ENCODE measurements at regions not wholly inside any gene's neighbourhood (a gene's known extent, or its start where the extent isn't known, plus 50 kb on each side); places are given as distances from the start of the nearest gene placed in this dataset.

DNA sequence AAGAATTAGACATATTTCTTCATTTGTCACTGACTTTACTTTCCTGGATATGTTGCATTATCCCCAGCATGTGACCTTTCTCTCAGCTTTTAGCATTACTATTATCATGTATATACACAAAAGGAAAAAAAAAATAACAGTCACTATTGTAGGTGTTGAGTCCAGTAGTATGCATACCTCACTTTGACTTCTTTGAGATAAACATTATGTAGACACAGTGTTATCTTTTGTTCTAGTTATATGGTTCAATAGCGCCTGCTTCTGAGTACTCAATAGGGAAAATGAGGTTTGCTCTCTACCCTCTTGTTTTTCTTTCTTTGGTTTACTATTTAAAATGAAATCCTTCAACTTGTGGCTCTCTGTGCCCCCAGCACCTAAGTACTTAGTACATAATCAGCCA, 409.6 kb upstream of the PKN2 start:
- DNase-seq: no peak

- no peak for DNase-seq
Observed at GRCh38 chr1:88275259-88275862, 408.7 kb upstream of the PKN2 start.

DNA sequence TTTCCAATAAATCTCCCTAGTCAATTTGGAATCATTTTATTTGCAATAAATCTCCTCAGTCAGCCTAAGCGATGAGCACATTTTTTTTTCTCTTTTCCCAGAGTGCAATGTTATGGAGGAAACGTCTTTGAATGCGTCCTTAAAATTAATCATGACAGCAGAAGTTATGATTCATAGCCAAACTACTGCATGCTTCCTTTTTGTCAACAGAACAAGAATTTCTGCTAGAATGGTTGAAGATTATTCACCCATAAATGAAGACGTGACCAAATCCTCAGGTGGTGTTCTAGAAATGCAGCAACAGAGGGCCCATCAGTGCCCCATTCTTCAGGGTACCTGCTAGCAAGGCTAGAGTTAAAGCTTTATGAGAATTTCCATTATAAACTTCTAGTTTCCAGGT, 407.9 kb upstream of the PKN2 start:
- DNase-seq: no peak

DNA sequence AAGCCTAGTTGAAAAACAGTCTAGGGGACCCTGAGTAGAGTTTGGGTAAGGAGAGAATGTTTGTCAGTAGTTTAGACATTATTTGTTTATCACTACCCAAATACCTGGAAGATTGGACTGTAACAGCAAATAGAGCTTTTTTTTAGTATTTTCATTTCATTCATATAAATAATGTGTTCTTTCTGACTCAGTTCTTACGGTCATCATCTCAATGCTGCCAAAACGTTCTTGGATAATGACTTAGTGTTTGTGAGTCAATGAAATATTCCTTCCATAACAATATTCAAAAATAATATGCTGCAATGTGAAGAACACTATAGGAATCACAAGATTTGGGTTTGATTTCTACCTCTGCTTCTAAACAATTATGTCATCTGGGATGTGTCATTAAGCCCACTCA, 400.0 kb upstream of the PKN2 start:
- no peak for DNase-seq

DNA sequence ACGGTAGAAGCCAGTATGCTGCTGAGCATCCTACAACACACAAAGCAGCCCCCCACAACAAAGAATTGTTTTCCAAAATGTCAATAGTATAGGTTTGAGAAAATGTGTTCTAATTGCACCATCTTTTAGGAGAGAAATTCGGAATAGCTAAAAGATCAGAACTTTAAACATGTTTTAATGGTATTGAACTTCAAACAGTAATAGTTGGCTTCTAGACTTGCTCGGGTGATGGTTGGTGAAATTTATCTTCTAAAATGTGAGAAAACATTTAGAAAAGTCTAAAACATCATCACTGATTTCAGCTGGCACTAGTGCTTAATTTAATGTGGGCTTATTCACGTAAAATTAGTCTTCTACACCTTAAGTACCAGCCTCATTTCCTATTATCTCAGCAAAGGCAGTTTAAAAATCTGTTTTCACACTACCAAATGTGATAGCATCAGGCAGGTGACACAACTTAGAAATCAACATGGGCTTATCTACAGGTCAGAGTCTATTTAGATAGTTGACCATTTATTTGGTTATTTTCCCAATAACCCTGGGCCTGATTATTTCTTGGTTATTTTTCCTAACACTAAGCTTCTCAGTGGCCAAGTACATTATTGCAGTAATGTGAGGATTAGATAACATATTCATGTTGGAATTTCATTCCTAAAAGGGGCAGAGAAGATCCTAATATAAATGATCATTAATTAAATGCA, 399.3 kb upstream of the PKN2 start:
- no peak for DNase-seq

GRCh38 chr1:88286716-88287115, 397.4 kb upstream of the PKN2 start:
- no peak for DNase-seq

GRCh38 chr1:88288571-88288970, 395.5 kb upstream of the PKN2 start:
- DNase-seq: no peak

- DNase-seq: no peak
Observed at GRCh38 chr1:88289401-88290102, 394.5 kb upstream of the PKN2 start.

DNA sequence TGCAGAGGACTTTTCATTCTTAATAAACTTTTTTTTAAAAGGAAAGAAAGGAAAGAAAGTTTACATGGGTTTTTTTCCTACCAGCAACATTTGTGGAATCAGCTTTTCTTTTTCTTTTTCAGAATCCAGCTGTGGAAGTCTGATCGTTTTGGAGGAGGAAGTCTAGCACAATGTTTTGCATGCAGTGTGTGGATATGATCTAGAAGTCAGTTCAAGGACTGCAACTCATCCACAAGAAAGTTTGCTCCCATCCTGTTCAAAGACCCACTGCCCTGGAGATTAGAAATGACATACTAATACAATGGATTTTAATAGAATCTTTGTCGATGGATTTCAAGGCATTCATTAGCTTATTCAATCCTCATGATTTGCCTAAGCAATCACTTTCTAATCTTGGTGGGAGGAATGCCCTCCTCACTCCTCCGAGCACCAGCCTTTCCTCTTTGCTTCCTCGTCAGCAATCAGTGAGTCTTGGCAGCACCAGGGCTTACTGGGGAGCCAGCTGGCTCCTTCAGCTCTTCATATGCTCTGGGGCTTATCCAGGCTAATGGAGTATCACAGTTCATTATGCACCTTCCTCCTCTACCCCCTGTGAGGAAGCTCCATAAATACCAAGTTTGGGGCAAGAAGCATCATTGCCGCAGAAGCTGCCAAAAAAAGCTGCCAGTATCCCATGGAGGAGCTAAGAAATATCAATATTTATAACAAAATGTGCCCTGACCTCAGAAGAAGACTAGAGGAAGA, 392.3 kb upstream of the PKN2 start:
- no peak for DNase-seq

- no peak for DNase-seq
Observed at GRCh38 chr1:88293691-88294190, 390.3 kb upstream of the PKN2 start.

DNA sequence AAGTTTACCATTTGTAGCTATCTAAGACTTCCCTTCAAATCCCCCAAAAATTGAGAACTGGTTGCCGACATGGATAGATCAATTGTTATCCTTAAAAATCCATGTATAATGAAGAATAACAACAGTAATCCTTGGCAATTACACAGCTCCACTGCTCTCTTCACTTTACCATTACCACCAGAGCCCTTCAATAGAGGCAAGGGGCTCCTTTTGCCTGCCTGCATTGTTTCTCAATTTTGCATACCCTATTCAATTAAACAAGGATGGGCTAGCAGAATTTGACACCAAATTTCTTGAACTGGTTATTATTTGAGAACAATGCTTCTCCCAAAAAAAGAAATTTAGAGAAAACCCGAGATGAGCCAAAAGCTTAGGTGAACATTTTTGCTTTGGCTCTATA, 387.8 kb upstream of the PKN2 start:
- DNase-seq: no peak

DNA sequence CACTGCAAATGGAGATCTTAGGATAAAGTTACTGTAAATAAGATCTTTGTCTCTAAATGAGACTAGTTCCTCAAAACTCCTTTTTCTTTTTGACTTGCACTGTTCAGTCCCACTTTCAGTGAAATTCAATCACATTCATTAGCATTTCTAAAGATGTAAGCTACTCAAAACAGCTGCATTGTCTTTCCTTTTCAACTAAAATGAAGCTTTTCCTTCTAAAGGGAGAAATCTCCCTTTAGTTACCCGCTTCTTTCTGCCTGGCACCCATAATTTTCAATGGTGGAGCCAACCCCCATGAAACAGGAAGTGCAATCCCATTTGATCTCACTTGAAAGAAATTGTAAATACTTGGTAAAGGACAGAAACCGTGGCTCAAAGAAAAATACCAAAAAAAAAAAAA, 387.4 kb upstream of the PKN2 start:
- DNase-seq: no peak

- no peak for DNase-seq
Observed at GRCh38 chr1:88298506-88298905, 385.6 kb upstream of the PKN2 start.

DNA sequence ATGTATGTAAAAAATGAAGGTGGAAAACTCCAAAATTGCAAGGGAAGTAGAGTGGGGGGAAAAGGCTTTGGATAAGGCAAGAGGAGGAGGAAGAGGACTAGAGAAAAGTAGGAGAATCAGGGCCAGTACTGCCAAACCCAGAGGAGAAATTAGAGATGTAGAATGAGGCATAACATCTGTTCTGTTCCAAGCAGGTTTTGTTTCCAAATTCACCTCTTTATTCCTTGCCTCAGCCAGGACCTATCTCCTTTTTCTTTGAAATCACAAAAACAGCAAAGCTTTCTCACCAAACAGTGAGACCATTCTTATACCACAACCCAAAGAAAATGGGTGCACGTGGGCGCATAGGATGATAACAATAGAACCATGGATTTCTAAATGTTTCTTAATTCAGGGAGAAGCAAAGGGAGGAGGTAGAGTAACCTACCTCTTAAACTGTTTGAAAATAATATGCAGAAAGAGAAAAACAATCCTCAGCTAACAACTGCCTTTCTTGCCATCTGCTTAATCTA, 383.3 kb upstream of the PKN2 start:
- DNase-seq: no peak

- DNase-seq: peak; percentile 2 to 39
Observed at GRCh38 chr1:88302843-88303486, 381.1 kb upstream of the PKN2 start.

- no peak for DNase-seq
Observed at GRCh38 chr1:88311265-88311664, 372.8 kb upstream of the PKN2 start.

- DNase-seq: no peak
Observed at GRCh38 chr1:88311907-88312306, 372.2 kb upstream of the PKN2 start.

- DNase-seq: no peak
Observed at GRCh38 chr1:88317396-88317795, 366.7 kb upstream of the PKN2 start.

DNA sequence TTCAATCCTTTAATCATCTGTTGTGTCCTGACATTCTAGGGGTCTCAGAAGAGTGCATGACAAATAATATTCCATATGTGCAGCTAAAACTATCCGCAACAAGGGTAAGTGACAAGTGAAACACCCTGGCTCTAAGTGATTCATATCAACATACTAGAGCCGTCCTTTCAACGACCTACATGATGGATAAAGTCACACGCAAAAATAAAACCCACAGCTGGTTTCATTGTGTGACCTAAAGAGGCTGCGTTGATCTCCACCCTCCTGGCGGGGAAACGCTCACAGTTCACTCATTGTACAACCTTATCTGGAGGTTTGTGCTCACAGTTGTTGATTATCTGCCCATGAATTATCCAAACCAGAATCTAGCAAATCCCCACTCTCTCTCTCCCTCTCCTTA, 365.3 kb upstream of the PKN2 start:
- DNase-seq: no peak

GRCh38 chr1:88320291-88320690, 363.8 kb upstream of the PKN2 start:
- no peak for DNase-seq

- DNase-seq: no peak
Observed at GRCh38 chr1:88321706-88322105, 362.4 kb upstream of the PKN2 start.

DNA sequence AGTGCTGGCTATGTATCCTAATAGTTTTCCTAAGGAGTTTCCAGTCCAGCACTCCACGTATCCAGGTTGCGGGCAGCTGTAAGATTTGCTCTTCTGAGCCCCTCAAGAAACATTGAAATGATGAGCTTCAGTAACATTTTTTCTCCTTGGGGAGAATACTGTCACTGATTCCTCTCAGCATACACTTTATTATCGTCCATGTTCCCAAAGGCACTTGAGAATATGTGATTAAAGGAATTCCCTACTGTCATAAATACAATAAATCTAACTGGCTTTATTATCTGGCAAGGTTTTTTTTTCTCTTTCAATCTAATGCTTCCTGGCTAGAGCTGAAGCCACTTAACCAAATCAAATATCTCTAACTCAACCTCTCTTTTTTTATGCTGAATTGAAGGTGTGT, 359.2 kb upstream of the PKN2 start:
- no peak for DNase-seq
